ENCODE measurements at regions not wholly inside any gene's neighbourhood (a gene's known extent, or its start where the extent isn't known, plus 50 kb on each side); places are given as distances from the start of the nearest gene placed in this dataset.
"Not testable (repeated sequence)": the region's sequence is repeated elsewhere in the genome, so short reads cannot be mapped to it uniquely, and the experiment has no call there.

GRCh38 chr22:48404801-48405447 lies 1422.7 kb downstream of the BRD1 start:
- Histone ChIP-seq H3K27ac (no peak overlapping the region), H3K36me3 (no peaks in the 10 kb centered on the region), H3K9me3 (ENCODE audit: low read depth) (no peaks in the 10 kb centered on the region), H3K4me3 (no peak overlapping the region), H3K4me1 (ENCODE audit: low read depth) (no peaks in the 10 kb centered on the region), H3K27me3 (no peaks in the 10 kb centered on the region)
- TF ChIP-seq CTCF (IDR thresholded peaks at IDR 0.05; ENCODE audit: low read depth, low read length), result no peak
- no peak for DNase-seq (ENCODE audit: low read depth in 1 of 2, low spot score in 1 of 2)

GRCh38 chr22:48403521-48404403 lies 1423.9 kb downstream of the BRD1 start:
- Histone ChIP-seq H3K36me3 (no peaks in the 10 kb centered on the region), H3K4me1 (ENCODE audit: low read depth) (no peaks in the 10 kb centered on the region), H3K4me3 (no peak overlapping the region), H3K27ac (no peak overlapping the region), H3K9me3 (ENCODE audit: low read depth) (no peaks in the 10 kb centered on the region), H3K27me3 (no peaks in the 10 kb centered on the region)
- no peak for TF ChIP-seq CTCF (IDR thresholded peaks at IDR 0.05; ENCODE audit: low read depth, low read length)
- no peak for DNase-seq (ENCODE audit: low read depth in 1 of 2, low spot score in 1 of 2)

- DNase-seq (ENCODE audit: low read depth in 1 of 2, low spot score in 1 of 2), result no peak
- no peak for TF ChIP-seq CTCF (IDR thresholded peaks at IDR 0.05; ENCODE audit: low read depth, low read length)
- no peaks in the 10 kb centered on the region for H3K36me3 ChIP-seq
- H3K4me3 ChIP-seq, result no peak overlapping the region
- no peaks in the 10 kb centered on the region for H3K9me3 ChIP-seq (ENCODE audit: low read depth)
- no peak overlapping the region for H3K27ac ChIP-seq
- H3K4me1 ChIP-seq (ENCODE audit: low read depth), result no peaks in the 10 kb centered on the region
- H3K27me3 ChIP-seq, result no peaks in the 10 kb centered on the region
These were observed 1425.1 kb downstream of the BRD1 start for GRCh38 chr22:48402591-48403031.

GRCh38 chr22:48401523-48401922 lies 1426.2 kb downstream of the BRD1 start:
- not testable (repeated sequence) for DNase-seq (ENCODE audit: low read depth in 1 of 2, low spot score in 1 of 2); H3K36me3 ChIP-seq; H3K27ac ChIP-seq; H3K9me3 ChIP-seq (ENCODE audit: low read depth); H3K27me3 ChIP-seq; H3K4me3 ChIP-seq; H3K4me1 ChIP-seq (ENCODE audit: low read depth)

GRCh38 chr22:48398181-48398905 lies 1429.3 kb downstream of the BRD1 start:
- no peak overlapping the region for H3K27ac ChIP-seq
- H3K27me3 ChIP-seq, result no peaks in the 10 kb centered on the region
- no peak for DNase-seq (ENCODE audit: low read depth in 1 of 2, low spot score in 1 of 2)
- H3K9me3 ChIP-seq (ENCODE audit: low read depth), result no peaks in the 10 kb centered on the region
- TF ChIP-seq CTCF (IDR thresholded peaks at IDR 0.05; ENCODE audit: low read depth, low read length), result no peak
- H3K4me1 ChIP-seq (ENCODE audit: low read depth), result no peaks in the 10 kb centered on the region
- H3K4me3 ChIP-seq, result no peak overlapping the region
- no peaks in the 10 kb centered on the region for H3K36me3 ChIP-seq
